ENCODE measurements at regions not wholly inside any gene's neighbourhood (a gene's known extent, or its start where the extent isn't known, plus 50 kb on each side); places are given as distances from the start of the nearest gene placed in this dataset.

GRCh38 chr2:211129798-211130197 is 573.4 kb downstream of the CPS1 start:
- DNase-seq (ENCODE audit: low read depth in 4 of 4, low spot score in 3 of 4): no peak

DNA sequence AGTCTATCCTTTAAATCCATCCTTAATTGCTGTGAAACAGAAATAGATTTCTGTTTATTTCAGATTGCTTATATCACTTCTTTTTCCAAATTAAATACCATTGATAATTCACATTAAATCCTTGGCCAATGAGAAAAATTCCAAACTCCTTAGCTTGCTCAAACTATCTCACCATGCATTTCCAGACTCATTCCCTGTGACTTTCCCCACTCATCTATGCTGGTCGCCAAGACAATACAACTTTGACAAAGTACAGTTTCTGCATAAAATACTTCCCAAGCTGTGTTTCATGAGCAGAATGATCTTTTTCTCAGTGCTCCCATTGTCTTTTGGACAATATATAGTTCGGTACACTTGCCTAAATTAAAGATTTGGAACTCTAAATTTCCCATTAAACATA is 575.6 kb downstream of the CPS1 start:
- DNase-seq (ENCODE audit: low read depth in 4 of 4, low spot score in 3 of 4): no peak

DNA sequence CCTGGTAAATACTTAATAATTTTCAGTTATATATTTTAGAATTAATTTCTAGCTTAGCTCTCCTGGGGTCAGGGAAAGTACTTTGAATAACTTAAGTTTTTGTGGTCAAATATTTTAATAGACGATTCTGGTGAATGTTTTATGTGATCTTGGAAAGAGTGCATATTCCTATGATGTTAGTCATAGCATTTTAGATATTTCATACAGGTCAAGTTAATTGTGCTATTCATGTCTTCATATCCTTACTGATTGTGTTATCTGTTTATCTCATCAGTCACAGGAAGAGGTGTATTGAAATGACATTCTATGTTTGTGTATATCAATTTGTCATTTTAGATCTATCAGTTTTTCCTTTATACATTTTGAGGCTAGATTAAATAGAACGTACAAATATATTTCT is 576.2 kb downstream of the CPS1 start:
- no peak for DNase-seq (ENCODE audit: low read depth in 4 of 4, low spot score in 3 of 4)

GRCh38 chr2:211133766-211134165 is 577.4 kb downstream of the CPS1 start:
- no peak for DNase-seq (ENCODE audit: low read depth in 4 of 4, low spot score in 3 of 4)

DNA sequence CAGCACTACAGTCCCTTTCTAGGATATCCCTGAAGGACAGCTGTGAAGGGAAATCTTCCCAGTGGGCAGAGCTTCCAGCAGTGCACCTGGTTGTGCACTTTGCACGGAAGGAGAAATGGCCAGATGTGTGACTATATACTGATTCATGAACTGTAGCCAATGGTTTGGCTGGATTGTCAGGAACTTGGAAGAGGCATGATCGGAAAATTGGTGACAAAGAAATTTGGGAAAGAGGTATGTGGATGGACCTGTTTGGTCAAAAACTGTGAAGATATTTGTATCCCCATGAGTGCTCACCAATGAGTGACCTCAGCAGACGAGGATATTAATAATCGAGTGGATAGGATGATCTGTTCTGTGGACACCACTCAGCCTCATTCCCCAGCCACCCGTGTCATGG is 582.2 kb downstream of the CPS1 start:
- no peak for DNase-seq (ENCODE audit: low read depth in 4 of 4, low spot score in 3 of 4)

- DNase-seq (ENCODE audit: low read depth in 4 of 4, low spot score in 3 of 4): no peak
Observed at GRCh38 chr2:211141646-211142045, 585.2 kb downstream of the CPS1 start.

GRCh38 chr2:211144078-211144477 is 587.7 kb downstream of the CPS1 start:
- DNase-seq (ENCODE audit: low read depth in 4 of 4, low spot score in 3 of 4): no peak

DNA sequence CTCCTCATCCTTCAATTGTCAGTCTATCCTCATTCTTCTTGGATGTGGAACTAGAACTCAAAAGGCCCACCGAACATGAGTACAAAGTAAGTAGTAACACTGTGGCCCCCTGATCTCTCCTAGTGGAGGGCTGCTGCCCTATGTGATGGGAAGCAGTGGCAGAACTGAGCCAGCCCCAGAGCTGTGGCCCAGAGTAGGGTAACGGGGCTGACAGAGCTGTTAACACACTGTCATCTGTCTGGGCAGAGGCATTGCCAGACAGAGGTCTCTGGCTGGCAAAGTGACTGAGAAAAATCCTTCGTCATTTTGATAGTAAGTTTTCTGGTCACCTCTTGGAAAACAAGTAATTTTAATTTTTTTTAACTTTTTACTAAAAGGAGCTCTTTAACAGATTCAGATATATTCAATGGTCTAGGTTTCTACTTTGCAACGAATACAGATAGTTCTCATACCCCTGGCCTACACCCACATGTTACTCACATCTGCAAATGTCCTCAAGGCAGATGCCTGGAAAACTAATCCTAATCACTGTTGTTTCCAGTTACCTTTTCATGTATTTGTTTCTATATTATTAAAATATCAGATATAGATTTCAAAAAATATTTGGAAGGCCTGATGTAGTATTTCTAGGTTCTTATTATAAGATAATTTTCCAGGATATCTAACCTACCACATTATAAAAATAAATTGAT is 588.7 kb downstream of the CPS1 start:
- DNase-seq (ENCODE audit: low read depth in 4 of 4, low spot score in 3 of 4): no peak

GRCh38 chr2:211149731-211150130 is 593.3 kb downstream of the CPS1 start:
- no peak for DNase-seq (ENCODE audit: low read depth in 4 of 4, low spot score in 3 of 4)

DNA sequence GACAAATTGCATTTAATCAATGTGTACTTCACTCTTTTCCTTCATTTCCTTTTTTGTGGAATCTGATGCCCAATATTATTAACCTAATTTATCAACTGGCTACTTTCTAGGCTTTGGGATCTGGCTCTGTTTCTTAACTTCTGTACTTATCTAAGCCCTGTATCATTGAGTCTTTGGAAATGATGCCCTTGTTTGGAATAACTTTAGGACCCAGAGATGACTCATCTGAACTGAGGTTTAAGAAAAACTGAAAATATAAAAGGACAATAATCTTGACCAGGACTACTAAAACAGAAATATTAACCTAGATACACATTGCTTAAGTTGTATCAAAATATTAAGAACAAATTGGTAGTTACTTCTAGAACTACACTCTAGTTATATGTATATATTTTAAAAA is 600.8 kb downstream of the CPS1 start:
- DNase-seq (ENCODE audit: low read depth in 4 of 4, low spot score in 3 of 4): no peak

DNA sequence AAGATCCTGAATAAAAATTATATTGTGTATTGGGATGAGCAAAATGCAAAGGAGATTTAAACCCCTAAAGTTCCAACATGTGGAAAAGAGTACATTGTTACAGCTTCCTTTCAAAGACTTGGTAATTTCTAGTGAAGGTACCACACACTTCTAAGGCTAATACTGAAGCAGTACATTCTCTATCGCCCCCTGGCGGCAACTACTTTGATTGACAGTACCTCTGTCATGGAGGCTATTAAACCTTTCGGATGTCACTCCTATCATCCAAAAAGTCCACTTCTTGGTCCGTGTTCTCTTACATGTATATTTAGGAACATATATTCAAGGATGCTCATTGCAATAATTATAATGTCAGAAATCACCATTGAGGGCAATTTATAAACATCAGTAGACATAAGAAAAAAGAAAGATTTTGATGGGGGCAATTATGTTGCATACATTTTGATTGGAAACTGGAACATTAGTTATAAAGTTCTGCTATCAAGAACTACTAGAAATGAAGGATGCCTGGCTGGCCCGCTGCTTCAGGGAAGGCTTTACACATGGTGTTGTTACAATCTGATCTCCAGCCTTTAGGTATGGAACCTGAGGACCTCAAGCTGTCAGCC is 601.6 kb downstream of the CPS1 start:
- DNase-seq (ENCODE audit: low read depth in 4 of 4, low spot score in 3 of 4): peak; percentile 27 to 43 (median 38)

DNA sequence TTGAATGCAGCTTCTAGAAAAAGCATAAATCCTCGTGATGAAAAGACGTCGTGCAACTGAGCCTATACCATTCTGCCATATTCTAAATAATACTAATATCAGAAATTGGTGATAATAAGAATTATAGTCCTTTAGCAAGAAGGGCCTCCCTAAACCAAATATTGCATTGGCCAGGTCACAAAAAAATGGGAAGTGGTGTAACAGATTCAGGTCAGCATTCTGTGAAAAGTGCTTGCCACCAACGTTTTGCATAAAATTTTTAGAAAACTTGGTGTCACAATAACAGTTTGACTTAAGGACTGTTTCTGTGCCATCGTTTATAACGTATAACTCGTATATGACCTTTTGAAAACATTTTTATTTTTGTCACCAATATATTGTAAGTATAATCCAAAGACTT is 603.6 kb downstream of the CPS1 start:
- DNase-seq (ENCODE audit: low read depth in 4 of 4, low spot score in 3 of 4): no peak

DNA sequence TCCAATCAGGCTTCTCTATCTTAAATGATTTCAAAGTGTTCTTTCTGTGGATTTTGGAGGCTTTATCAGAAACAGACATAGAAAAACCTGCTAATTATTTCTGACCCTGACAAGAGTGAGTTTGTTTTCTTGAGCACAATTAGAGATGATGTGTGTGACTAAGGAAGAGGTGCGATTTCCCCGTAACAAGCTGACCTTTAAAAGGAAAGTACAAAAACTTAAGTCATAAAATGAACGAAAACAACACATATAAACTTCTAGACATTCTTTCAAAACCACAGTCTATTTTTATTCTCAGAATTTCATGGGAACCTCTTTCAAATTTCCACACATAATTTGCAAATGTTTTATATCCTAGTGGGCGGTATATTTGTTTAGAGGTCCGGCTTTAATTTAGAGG is 604.8 kb downstream of the CPS1 start:
- DNase-seq (ENCODE audit: low read depth in 4 of 4, low spot score in 3 of 4): no peak

DNA sequence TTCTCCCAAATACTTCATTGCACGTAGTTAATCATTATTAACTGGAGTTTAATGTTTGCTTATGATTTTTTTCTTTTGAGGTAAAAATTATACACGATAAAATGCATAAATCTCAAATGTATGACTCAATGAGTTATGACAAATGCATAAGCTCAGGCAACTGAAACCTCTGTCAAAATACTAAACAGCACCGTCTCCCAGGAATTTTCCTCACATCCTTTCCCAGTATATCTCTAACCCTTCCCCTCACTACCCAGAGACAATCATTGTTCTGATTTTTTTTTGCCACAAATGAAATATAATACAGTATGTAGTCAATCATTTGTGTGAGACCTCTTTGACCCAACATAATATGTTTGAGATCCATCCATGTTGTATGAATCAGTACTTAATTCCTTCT is 606.5 kb downstream of the CPS1 start:
- DNase-seq (ENCODE audit: low read depth in 4 of 4, low spot score in 3 of 4): no peak

DNA sequence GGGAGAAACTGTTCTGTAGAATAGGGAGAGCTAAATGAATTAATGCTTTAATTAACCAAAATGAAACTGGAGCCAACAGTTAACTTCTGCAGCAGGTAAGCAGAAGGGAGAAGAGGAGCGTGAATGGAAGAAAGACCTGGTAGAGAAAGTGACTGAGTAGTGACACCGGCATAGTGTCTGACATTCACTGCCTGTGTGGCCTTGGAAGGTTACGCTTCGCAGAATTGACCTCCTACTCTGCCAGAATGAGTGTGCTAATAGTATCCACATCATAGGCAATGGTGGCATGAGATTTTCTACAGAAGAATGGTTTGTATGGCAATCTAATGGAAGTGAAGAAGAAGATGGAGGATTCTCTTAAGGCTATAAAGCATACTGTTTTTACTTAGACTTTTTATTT is 614.4 kb downstream of the CPS1 start:
- no peak for DNase-seq (ENCODE audit: low read depth in 4 of 4, low spot score in 3 of 4)

- DNase-seq (ENCODE audit: low read depth in 4 of 4, low spot score in 3 of 4): no peak
Observed at GRCh38 chr2:211174021-211174420, 617.6 kb downstream of the CPS1 start.

DNA sequence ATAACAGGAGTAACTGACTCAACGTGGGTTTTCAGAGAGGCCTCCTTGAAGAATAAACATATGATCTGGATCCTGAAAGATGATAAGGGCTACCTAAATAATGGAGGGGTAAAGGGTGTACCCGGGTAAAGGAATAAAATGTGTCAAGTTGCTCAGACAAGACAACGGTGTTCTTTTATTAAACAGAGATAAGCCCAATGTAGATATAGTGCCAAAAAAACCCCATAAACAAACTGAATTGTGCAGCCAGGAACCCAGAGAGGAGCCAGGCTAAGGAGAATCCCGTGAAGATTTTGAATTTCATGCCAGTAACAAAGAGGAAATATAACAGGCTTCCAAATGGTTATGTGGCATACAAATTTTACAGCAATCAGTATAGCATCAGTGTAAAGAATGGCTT is 618.2 kb downstream of the CPS1 start:
- no peak for DNase-seq (ENCODE audit: low read depth in 4 of 4, low spot score in 3 of 4)

GRCh38 chr2:211175956-211176355 is 619.6 kb downstream of the CPS1 start:
- DNase-seq (ENCODE audit: low read depth in 4 of 4, low spot score in 3 of 4): no peak

- DNase-seq (ENCODE audit: low read depth in 4 of 4, low spot score in 3 of 4): no peak
Observed at GRCh38 chr2:211176514-211177141, 620.2 kb downstream of the CPS1 start.

GRCh38 chr2:211181626-211182025 is 625.2 kb downstream of the CPS1 start:
- DNase-seq (ENCODE audit: low read depth in 4 of 4, low spot score in 3 of 4): no peak

DNA sequence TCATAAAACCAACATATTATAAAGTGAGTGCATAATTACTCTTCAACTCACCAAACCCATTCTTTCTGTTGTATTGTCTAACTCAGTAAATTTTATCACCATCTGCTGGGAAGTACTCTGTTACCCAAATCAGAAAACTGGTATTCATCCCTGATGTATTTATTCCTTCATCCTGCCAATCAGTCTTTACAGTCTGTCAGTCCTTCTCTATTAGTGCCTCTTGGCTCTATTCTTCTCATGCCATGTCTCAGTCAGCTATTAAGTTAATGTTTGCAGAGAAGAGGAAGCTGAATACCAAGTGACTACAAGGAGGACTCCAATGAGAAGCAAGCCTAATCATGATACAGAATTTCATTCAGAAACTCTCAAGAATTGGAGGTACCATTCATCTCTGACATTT is 631.2 kb downstream of the CPS1 start:
- no peak for DNase-seq (ENCODE audit: low read depth in 4 of 4, low spot score in 3 of 4)

DNA sequence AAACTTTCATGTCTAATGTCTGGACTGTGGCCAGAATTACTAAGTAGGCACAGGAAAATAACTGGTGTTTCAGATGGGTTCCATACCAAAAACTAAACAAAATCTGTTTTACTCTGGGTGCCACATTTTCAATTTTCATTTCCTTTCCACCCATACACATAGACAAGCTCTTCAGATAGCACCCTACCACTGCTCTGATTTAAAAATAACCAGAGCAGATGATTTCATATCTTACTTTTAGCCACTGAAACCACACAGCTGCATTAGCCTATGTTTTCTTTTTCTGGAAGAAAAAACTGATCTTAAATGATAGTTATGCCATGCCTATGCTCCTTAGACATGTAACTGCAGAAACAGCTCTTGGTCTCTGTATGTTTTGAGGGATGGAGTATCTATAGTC is 647.6 kb downstream of the CPS1 start:
- DNase-seq (ENCODE audit: low read depth in 4 of 4, low spot score in 3 of 4): no peak

Measured in left renal pelvis (tissue), 4 donors.